ENCODE measurements at regions not wholly inside any gene's neighbourhood (a gene's known extent, or its start where the extent isn't known, plus 50 kb on each side); places are given as distances from the start of the nearest gene placed in this dataset.

DNA sequence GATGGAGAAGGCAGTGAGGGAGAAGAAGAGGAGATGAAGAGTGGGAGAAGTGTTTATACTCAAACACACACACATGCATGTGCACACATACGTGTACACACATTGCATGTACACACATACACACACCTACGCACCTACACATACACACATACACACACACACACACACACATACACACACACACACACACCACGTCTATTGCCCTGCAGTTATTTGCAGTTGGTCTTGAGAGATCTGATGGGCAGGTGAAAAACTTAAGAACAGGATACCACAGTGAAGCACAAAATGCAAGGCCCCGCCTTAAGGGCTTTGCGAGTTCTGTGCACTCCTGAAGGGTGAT lies 190.2 kb downstream of the MYCN start:
- Histone ChIP-seq H3K27me3 (peaks cover 6% of the 10 kb centered on the region), H3K4me1 (no peaks in the 10 kb centered on the region), H3K27ac (no peak overlapping the region), H3K4me3 (no peak overlapping the region), H3K9me3 (no peaks in the 10 kb centered on the region), H3K36me3 (no peaks in the 10 kb centered on the region)
- WGBS: 76% methylated on average over 5 of the region's 5 CpGs
- DNase-seq (ENCODE audit: low spot score in 2 of 2): no peak
- TF ChIP-seq POLR2AphosphoS5 (IDR thresholded peaks at IDR 0.05) (no peak), POLR2A (IDR thresholded peaks at IDR 0.05) (no peak), EP300 (IDR thresholded peaks at IDR 0.05) (no peak)
- TF ChIP-seq, protein P1, sequence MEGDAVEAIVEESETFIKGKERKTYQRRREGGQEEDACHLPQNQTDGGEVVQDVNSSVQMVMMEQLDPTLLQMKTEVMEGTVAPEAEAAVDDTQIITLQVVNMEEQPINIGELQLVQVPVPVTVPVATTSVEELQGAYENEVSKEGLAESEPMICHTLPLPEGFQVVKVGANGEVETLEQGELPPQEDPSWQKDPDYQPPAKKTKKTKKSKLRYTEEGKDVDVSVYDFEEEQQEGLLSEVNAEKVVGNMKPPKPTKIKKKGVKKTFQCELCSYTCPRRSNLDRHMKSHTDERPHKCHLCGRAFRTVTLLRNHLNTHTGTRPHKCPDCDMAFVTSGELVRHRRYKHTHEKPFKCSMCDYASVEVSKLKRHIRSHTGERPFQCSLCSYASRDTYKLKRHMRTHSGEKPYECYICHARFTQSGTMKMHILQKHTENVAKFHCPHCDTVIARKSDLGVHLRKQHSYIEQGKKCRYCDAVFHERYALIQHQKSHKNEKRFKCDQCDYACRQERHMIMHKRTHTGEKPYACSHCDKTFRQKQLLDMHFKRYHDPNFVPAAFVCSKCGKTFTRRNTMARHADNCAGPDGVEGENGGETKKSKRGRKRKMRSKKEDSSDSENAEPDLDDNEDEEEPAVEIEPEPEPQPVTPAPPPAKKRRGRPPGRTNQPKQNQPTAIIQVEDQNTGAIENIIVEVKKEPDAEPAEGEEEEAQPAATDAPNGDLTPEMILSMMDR (IDR thresholded peaks at IDR 0.05): no peak

DNA sequence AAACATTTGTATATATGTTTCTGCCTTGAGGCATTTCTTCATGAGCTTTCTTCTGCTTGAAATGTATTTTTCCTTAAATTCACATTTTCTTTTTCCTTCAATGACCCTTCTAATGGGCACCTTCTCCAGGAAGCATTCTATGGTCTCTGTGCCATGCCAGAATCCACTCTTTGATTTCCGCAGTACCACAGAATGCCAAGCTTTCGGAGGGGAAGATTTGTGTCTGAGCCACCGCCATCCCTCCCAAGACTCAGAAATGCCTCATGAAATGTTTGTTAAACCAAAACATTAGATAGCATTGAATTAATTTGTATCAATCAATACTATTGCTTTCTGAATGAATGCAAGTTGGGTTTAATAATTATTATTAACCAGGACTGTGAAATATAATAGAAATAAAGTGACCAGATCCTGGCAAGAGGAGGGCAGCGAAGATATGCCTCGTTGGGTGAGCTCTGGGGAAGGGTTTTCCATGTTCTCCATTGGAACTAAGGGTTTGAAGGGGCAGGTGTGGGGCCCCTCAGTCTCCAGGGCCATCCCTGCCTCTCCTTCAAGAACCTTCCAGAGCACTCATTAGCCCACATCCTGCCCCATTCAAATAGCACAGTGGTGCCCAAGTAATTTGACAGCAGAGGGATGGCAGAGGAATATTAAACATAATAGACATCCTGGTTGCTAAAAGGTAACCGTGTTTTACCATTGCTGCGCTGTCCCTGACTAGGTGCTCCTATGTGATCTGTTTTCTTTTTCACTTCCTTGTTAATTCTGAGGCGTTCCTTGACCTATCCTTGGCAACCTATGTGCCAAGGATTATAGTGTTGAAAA lies 189.6 kb downstream of the MYCN start:
- TF ChIP-seq EP300 (IDR thresholded peaks at IDR 0.05): no peak
- no peak for TF ChIP-seq POLR2A (IDR thresholded peaks at IDR 0.05)
- no peak for TF ChIP-seq POLR2AphosphoS5 (IDR thresholded peaks at IDR 0.05)
- TF ChIP-seq, protein P1 (IDR thresholded peaks at IDR 0.05): no peak
- Histone ChIP-seq H3K27ac (no peak overlapping the region), H3K4me1 (no peaks in the 10 kb centered on the region), H3K9me3 (no peaks in the 10 kb centered on the region), H3K27me3 (peaks cover 6% of the 10 kb centered on the region), H3K4me3 (no peak overlapping the region), H3K36me3 (no peaks in the 10 kb centered on the region)
- WGBS: 92% methylated on average over 8 of the region's 8 CpGs
- no peak for DNase-seq (ENCODE audit: low spot score in 2 of 2)

DNA sequence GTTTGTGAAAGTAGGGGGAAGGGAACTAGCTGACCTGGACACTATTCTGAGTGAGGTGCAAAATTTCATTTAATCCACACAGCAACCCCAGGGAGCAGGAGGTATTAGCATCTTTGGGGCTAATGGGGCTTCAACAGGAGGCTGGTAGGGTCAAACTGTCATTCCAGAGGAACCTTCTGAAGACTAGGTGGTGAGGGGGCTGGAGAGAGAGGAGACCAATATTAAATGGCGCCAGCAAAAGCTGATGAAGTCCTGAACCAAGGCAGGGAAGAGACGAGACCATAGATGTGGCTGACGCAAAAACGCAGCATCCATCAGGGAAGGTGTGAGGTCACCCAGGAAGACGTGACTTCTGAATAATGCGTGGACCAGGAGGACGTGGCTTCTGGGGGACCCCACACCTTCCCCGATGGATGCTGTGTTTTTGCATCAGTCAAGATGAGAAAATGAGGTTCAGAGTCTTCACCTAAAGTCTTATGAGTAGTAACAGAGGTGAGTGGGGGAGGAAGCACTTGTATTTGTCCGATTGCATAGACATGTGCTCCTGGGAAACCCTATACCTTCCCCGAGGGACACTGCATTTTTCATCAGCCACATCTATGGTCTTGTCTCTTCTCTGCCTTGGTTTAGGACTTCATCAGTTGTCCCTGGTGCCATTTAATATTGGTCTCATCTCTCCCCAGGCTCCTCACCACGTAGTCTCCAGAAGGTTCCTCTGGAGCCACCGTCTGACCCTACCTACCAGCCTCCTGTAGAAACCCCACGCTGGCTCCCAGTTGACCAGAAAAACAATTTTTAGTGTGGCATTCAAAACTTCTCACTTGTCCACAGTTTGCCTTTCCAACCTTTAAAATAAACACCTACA lies 188.6 kb downstream of the MYCN start:
- TF ChIP-seq, protein P1 (IDR thresholded peaks at IDR 0.05): no peak
- TF ChIP-seq POLR2AphosphoS5 (IDR thresholded peaks at IDR 0.05): no peak
- TF ChIP-seq EP300 (IDR thresholded peaks at IDR 0.05): no peak
- TF ChIP-seq POLR2A (IDR thresholded peaks at IDR 0.05): no peak
- no peaks in the 10 kb centered on the region for H3K4me1 ChIP-seq
- no peak for DNase-seq (ENCODE audit: low spot score in 2 of 2)
- H3K27me3 ChIP-seq: peaks cover 6% of the 10 kb centered on the region
- H3K27ac ChIP-seq: no peak overlapping the region
- H3K9me3 ChIP-seq: no peaks in the 10 kb centered on the region
- WGBS: 92% methylated on average over 13 of the region's 13 CpGs
- H3K4me3 ChIP-seq: no peak overlapping the region
- H3K36me3 ChIP-seq: no peaks in the 10 kb centered on the region

- Histone ChIP-seq H3K27ac (no peak overlapping the region), H3K36me3 (no peaks in the 10 kb centered on the region), H3K4me1 (no peaks in the 10 kb centered on the region), H3K9me3 (no peaks in the 10 kb centered on the region), H3K27me3 (peaks cover 6% of the 10 kb centered on the region), H3K4me3 (no peak overlapping the region)
- 83% methylated on average over 8 of the region's 8 CpGs for WGBS
- TF ChIP-seq POLR2A (IDR thresholded peaks at IDR 0.05) (no peak), EP300 (IDR thresholded peaks at IDR 0.05) (no peak), POLR2AphosphoS5 (IDR thresholded peaks at IDR 0.05) (no peak)
- TF ChIP-seq, protein P1 (IDR thresholded peaks at IDR 0.05): no peak
- no peak for DNase-seq (ENCODE audit: low spot score in 2 of 2)
Measured at GRCh38 chr2:16127958-16128357, 187.6 kb downstream of the MYCN start.
